SKM-1 treated with dmso at 0.1 percent for 144 hours (cell line): ENCODE measurements at regions not wholly inside any gene's neighbourhood (a gene's known extent, or its start where the extent isn't known, plus 50 kb on each side); places are given as distances from the start of the nearest gene placed in this dataset.
"Not testable (repeated sequence)": the region's sequence is repeated elsewhere in the genome, so short reads cannot be mapped to it uniquely, and the experiment has no call there.

ENCODE experiments used
- DNase-seq: peaks from one replicate; lab custom pipeline; 2025; ENCODE audit not compliant: unreplicated experiment; lab: John Stamatoyannopoulos, UW

DNA sequence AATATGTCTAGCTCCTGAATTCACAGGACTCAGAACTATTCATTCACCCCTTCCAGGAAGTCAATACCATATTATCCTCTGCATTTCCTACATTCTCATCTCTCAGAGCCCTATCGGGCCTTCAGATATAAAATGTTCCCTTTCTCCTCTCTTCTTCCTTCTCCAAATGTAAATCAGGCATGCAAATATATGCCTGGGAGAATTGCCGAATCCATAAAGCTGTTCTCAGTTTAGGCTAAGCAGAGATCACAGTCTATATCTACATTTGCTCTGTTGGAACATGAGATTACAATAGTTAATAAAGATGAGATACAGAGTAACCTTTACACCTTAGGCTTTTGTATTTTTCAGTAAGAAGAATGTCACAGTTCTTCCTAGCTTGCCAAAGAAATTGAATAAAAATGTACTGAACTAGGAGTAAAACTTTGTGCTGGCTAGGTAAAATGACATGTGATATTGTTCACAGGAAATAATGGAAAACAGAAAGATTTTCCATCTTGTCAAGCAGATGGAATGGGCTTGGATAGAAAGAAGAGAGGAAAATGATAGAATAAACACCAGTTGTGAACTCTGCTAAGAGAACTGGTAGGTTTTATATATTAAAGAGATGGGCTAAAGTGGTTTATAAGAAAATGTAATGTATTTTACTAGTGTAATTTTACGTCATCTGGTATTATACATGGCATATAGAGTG, 161.5 kb downstream of the NRIP1 start:
- DNase-seq, result no peak

DNA sequence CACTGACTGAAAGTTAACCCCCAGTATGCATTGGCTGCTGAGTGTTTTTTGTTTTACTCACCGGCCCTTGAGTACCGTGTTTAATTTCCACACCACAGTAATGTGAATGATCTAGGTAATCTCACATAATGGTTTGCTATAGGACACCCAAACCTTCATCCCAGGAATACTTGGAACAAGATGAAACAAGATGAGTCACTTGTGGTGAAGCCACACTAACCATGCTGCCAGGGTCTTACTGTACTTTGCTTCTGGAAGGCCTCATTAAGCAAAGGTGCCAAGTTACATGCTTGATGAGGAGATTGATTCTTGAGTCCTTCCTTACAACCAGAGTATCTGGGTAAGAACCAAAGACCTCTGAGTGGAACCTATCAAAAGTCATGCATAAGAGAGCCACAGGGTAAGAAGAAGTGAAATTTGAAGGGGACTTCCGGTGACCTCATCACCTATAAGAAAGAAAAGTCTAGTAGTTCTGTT, 163.3 kb downstream of the NRIP1 start:
- DNase-seq, result no peak

DNA sequence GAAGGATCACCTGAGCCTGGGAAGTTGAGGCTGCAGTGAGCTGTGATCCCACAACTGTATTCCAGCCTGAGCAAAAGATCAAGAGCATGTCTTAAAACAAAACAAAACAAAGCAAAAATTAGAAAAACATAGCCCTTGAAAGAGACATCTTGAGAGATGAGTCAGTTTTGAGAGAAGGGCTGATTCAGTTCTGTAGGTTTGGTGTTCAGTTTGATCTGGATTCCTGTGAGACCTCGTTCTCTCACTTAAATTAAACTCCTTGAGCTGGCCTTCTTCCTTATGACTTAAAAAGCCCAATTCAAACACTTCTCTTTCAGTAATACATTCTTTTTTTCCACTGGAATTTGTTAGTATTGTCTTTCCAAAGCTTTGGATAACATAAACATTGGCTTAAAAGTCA, 164.2 kb downstream of the NRIP1 start:
- DNase-seq, result no peak

DNA sequence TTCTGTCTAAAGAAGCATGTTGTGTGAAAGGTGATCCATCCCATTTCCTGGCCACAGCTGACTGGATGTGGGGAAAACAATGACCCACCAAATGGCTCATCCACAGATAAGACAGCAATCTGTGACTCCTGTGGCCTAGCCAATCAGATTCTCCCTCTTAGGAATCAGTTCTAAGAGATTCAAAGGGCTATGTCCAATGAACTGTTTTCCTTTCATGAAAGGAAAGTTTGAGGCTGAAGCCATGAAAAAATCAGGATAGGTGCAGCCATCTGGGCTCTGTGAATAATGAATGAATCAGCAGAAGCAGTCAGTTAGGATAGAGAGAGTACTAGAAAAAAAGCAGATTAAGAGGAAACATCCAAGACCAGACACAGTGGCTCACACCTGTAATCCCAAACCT, 164.7 kb downstream of the NRIP1 start:
- no peak for DNase-seq

DNA sequence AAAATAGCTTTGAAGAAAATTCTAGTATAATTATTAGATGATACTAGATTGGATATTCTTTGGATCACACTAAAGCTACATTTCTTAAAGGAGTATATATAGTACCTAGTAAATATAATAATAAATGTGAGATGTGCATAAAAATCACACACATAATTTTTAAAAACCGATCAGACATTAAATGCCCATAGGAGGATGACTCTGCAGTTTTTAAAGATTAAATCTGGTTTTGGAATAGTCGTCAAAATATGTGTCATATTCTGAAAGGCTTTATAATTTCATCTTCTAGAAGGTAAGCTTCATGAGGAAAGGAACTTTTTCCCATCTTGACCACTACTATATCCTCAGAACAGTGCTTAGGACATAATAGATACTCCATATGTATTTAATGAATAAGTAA, 169.0 kb downstream of the NRIP1 start:
- no peak for DNase-seq

DNA sequence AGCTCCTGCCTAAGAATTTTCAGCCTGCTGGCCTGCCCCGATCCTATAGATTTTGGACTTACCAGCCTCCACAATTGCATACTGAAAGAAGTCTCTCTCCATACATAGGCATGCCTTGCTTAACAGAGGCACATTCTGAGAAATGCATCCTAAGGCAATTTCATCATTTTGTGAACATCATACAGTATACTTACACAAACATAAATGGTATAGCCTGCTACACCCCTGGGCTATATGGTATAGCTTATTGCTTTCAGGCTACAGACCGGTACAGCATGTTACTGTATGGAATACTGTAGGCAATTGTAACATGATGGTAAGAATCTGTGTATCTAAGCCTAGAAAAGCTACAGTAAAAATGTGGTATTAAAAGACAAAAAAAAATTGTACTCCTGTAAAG, 174.7 kb downstream of the NRIP1 start:
- no peak for DNase-seq

DNA sequence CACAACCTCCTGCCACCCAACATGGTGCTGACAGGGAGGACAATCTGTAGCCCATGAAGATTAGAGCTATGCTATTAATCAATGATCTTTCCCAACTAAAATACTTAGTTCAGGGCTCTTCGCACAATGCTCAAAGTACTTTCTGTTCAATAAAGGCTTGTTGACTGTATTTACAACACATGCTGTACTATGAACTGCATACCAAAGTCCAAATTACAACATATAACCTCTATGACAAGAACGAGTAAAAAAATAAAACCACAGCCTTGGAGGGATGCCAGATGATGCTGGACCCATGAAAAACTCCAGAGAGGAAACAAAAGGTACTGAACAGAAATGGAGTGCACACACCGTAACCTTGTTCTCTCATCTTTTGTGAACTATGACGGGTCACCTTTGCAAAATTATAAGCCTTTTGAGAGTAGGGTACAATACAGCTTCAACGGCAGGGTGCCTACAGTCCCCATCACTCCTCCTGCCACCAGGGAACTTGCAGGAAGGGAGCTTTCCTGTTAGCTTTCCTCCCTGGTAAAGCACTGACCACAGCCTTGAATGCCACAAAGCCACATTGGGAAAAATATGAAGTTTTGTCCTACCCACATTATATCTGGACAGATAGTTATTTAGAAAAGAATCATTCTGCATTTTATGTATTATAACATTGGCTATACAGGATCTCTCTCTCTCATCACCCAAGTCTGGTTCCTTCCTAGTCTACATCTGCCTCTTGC, 175.6 kb downstream of the NRIP1 start:
- no peak for DNase-seq

DNA sequence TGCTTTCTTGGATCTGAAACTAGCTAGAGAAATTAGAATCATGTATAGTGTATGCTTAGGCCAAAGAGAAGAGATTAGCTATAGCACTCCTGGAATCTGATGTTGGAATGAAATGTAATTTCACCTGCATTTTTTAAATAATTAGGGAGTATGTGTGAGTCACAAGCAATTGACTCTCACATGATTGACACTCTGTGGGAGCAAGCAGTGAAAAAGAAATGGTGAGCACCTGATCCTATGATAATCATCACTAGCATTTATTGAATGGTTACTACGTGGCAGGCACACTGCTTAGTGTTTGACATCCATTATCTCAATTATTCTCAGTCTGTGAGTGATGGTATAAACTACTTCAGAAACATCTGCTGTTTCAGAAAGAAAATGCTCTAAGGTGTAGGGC, 176.6 kb downstream of the NRIP1 start:
- DNase-seq, result no peak

DNA sequence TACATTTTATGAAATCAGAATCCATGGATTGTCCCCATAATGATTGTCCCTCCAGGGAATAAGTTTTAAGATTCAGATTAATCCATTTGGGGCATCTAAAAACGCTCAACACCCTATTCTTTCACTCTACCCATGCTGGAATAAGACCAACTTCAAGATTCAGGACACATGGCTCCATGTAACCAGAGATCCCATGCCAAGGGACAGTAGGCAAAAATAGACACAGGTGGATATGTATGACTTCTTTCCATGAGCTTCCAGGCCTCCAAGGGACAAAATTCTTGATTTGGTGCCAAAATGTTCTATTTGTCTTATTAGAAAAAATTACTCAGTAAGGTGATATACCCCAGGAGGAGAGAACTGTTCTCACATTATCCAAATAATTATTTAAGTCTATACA, 178.8 kb downstream of the NRIP1 start:
- DNase-seq, result no peak

DNA sequence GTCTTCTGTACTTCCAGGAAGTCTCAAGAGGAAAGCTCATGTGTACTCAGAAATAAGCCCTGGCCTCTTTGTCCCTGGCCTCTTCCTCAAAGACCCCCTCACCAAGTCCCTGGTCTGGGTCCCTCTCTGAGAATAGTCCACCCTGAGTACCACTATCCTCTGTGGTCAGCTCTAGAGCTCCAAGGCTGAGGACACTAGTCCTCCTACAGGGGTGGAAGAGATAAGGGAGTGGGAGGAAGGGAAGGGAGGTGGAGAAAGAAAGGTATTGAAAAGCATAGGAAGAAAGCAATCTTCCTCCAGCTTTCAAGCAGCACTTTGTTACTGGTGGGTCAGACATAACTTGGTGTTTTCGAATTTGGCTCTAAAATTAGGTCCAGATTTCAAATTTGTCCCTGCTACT, 181.4 kb downstream of the NRIP1 start:
- no peak for DNase-seq

DNA sequence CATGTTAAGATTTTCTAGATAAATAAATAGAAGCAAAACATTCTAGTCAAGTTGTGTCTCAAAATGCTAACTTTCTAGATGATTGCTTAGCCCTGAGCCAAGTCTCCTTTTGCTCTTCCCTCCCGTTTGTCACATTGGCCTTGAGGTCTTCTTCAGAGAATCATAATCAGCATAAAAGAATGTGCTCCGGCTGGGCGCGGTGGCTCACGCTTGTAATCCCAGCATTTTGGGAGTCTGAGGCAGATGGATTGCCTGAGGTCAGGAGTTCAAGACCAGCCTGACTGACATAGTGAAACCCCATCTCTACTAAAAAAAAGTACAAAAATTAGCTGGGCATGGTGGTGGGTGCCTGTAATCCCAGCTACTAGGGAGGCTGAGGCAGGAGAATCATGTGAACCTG, 182.3 kb downstream of the NRIP1 start:
- DNase-seq, result not testable (repeated sequence)

DNA sequence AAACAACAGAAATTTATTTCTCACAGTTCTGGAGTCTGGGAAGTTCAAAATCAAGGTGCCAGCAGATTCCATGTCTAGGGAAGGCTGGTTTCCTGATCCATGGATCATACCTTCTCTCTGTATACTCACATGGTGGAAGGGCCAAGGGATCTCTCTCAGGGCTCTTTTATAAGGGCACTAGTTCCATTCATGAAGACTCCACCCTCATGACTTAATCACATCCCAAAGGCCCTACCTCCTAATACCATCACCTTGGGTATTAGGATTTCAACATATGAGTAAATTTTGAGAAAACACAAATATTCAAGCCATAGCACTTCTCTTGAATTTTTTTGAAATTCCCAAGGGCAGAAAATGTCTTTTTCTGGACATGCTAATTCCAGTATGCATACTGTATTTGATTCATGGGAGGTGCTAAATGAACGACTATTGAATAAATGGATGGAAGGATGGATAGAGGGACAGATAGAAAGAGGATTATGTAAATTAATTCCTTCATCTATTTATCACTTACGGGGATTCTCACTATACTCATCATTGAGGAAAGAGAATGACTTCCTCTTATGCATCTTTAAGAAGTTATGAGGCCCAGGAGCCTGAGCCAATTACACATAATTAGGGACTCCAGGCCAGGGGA, 182.8 kb downstream of the NRIP1 start:
- no peak for DNase-seq

DNA sequence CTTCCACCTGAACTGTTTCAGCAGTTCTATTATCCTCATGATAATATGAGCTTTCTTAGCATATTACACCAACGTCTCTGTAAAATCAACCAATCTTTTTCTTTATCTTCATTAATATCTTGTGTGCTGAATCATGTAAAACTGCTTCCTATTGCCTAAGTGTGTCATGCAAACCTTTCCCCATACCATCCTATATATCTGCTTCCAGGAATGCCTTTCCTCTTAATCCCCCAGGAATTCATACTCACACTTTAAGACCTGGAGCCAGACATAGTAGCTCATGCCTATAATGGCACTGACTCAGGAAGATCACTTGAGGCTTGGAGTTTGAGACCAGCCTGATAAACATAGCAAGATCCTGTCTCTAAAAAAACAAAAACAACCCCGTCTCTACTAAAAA, 183.9 kb downstream of the NRIP1 start:
- no peak for DNase-seq

DNA sequence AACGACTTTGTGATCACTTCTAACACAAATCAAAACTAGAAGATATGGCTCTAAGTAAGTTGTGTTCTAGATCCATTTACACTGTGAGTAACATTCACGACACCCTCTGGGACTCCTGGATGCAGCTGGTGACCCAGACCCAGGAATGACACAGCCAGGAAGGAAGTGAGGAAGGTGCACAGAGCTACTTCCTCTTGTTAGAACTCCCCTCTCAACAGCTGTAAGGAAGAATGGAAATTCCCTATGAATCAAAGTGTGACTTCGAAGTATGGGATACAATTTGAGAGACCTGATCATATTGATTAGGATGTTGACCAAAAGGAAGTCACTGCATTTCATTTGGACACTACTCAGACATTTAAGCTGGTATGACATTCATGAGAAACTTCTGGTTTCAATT, 185.3 kb downstream of the NRIP1 start:
- DNase-seq, result no peak

DNA sequence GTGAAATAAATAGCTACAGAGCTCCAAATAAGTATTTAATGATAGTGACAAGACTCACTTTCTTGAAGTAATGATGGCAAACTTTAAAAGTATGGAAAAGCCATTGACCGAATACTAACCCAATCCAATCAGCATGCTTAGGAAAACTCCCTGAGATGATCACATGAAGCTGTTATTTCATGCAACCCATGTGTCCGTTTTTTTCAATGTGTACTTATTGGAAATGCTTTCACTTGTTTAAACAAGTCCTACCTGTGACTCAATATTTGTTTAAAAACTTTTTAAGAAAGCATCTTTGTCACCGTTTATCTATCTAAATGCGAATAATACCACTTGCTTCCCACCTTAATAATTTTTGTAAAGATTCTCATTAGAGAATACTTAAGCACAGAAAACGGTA, 185.8 kb downstream of the NRIP1 start:
- no peak for DNase-seq

DNA sequence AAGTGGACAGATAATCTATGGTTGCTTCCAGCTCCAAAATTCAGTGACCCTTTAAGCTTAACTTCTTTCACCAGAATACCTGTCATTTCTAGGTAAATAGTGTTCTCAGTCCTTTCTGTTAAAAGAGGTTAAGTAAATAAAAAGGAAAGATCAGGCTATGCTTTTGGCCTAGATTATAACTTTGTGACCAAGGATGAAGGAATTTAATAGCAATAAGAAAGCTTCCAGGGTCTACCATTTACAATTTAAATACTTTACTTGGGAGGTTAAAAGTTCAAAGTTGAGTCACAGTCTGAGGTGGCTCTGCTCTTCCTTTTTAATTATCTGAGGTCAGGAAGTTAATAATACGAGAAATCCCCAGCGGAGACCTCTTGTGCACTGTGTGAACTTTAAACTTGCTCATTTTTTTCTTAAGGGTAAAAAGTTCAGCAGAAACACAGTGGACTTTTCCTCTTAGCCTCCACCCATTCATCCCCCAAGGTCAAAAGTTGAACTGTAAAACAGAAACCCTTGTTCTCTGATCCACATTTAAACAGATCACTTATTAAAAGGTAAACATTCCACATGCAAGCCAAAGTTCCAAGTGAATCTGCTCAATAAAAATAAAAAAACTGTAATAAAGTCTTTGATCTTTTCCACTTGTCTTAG, 187.1 kb downstream of the NRIP1 start:
- no peak for DNase-seq

DNA sequence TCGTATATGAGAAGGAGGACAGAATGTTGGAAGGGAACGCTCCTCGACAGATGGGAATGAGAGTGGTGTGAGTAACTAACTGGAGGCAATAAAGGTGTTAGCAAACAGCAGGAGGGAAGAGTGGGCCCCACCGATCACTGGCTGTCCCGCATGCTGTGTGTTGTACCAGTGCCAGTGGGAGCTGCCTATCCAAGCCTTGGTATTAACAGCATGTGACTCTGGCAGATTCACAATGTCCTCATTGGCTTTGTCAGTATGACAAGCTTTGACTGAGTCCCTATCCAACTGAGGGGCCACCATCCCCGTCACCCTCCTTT, 188.3 kb downstream of the NRIP1 start:
- no peak for DNase-seq

DNA sequence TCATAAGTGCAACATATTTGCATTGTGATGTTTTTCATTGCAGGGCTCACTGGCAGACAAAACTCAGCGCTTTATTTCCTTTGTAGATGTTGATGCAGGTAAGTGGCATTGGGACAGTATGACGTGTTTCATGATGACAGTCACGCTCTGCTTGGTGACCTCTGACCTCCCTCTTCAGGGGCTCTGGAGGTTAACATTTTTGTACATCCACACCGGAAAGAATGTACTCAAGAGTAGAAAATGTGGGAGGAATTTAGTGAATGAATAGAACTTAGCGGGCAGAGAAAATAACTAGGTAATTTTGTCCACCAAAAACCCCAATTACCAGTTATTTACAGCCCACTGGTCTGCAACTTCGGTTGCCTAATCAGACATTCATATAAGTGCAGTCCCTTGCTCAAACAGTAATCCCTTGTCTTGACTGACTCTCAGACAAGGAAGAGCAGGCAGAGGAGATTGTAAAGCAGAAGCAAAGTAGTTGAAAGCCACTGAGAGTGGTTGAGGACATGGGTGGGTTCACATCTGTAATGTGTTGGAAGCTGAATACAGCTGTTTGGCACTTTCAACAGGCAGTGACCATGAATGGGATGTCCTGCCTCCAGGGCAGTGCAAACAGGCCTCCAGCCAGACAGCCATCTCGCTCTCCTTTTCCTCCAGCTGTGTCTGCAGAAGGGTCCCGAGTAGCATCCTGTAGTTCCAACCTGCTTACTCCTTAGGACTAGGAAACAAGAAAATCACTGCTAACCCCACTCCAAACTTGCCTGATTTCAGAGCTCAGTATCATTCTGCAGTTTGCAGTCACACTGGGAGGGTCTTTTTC, 188.9 kb downstream of the NRIP1 start:
- DNase-seq, result no peak

DNA sequence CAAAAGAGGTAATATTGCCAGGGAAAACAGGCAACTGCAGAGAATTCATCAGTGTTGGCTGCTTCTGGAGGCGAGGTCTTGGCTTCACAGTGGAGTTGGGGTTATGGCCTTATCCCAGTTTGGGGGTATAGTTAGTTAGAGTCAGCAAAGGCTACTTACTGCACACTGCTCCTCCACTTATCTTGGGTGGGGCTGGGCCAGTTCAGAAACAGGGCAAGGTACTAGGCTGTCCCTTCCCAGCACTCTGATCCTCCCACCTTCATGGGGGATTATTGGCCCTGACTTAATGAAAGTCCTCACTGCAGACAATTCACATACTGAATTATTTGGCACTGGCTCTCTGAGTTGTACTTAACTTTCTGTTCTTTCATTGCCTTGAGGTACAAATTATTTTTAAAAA, 189.6 kb downstream of the NRIP1 start:
- DNase-seq, result no peak

DNA sequence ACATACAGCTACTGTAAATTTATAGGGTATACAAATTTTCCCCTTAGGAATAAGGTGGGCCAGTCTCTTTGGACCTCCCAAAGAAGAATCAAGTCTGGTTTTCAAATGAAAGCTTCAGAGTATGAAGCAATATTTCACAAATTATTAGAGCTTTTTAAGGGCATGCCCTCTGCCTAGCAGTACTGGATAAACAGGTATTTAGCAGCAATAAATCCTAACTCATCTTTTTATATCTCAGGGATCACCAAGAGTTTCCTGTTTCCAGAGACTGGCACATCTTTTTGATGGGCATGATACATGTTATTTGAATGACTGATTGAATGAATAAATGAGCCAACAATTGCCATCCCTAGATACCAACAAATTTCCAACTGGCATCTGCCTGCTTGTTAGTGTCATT, 190.4 kb downstream of the NRIP1 start:
- DNase-seq, result no peak

DNA sequence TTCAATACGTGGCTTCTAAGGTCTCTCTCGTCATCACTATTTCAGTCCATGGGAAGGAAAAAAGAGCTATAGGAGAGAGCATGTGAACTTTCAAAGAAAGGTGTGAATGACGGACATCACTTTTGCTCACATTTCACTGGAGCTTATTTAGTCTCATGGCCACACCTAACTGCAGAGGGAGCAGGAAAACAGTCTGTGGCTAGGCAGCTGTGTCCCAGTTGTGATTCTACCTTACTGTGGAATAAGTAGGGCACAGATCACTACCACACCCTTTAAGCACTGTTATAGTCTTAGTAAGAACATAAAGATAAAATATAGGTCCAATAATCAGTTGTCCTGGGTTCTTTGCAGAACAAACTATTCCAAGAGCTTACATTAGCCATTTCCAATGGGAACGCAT, 192.9 kb downstream of the NRIP1 start:
- no peak for DNase-seq
